SJCRH30 (cell line): ENCODE measurements at regions not wholly inside any gene's neighbourhood (a gene's known extent, or its start where the extent isn't known, plus 50 kb on each side); places are given as distances from the start of the nearest gene placed in this dataset.
"Not testable (repeated sequence)": the region's sequence is repeated elsewhere in the genome, so short reads cannot be mapped to it uniquely, and the experiment has no call there.

Source experiments
- DNase-seq, 2 experiments: peaks; one replicate each; pipeline ENCODE4 v3.0.0-alpha.2; 2015 to 2020
- H3K27ac ChIP-seq: fragments of 250-450 bp; sonication (Bioruptor Pico); 2 replicates; pipeline ENCODE4 v1.5.1; 2020; ENCODE audit warnings: mild to moderate bottlenecking, moderate library complexity
- H3K27me3 ChIP-seq: fragments of 250-450 bp; sonication (Bioruptor Pico); 2 replicates; pipeline ENCODE4 v1.5.1; 2020; ENCODE audit warnings: mild to moderate bottlenecking, moderate library complexity
- H3K36me3 ChIP-seq: fragments of 250-450 bp; sonication (Bioruptor Pico); 2 replicates; pipeline ENCODE4 v1.5.1; 2020; ENCODE audit warnings: mild to moderate bottlenecking, moderate library complexity
- H3K4me1 ChIP-seq: fragments of 250-450 bp; sonication (Bioruptor Pico); 2 replicates; pipeline ENCODE4 v1.5.1; 2020; ENCODE audit warnings: mild to moderate bottlenecking, moderate library complexity
- H3K4me3 ChIP-seq: fragments of 250-450 bp; sonication (Bioruptor Pico); 2 replicates; pipeline ENCODE4 v1.5.1; 2020; ENCODE audit warnings: mild to moderate bottlenecking, moderate library complexity
- H3K9me3 ChIP-seq: fragments of 250-450 bp; sonication (Bioruptor Pico); replicated peaks from 2 replicates; pipeline ENCODE4 v1.5.1; 2020; ENCODE audit warnings: mild to moderate bottlenecking, moderate library complexity

- H3K36me3 ChIP-seq: no peaks in the 10 kb centered on the region
- no peaks in the 10 kb centered on the region for H3K9me3 ChIP-seq
- H3K27me3 ChIP-seq: no peaks in the 10 kb centered on the region
- no peak overlapping the region for H3K27ac ChIP-seq
- DNase-seq: no peak
- H3K4me3 ChIP-seq: no peak overlapping the region
- H3K4me1 ChIP-seq: no peaks in the 10 kb centered on the region
These were observed 101.2 kb upstream of the SEC11C start for GRCh38 chr18:59038295-59039039.

- H3K9me3 ChIP-seq, H3K4me1 ChIP-seq, DNase-seq, H3K4me3 ChIP-seq, H3K27me3 ChIP-seq, H3K27ac ChIP-seq, H3K36me3 ChIP-seq: not testable (repeated sequence)
These were observed 100.7 kb upstream of the SEC11C start for GRCh38 chr18:59039040-59039320.

- Histone ChIP-seq H3K9me3 (no peaks in the 10 kb centered on the region), H3K36me3 (no peaks in the 10 kb centered on the region), H3K27ac (no peak overlapping the region), H3K4me1 (no peaks in the 10 kb centered on the region), H3K4me3 (no peak overlapping the region), H3K27me3 (no peaks in the 10 kb centered on the region)
- no peak for DNase-seq
These were observed 100.2 kb upstream of the SEC11C start for GRCh38 chr18:59039449-59039848.

GRCh38 chr18:59040770-59041148 is 98.9 kb upstream of the SEC11C start:
- Histone ChIP-seq H3K4me1 (no peaks in the 10 kb centered on the region), H3K36me3 (no peaks in the 10 kb centered on the region), H3K27me3 (no peaks in the 10 kb centered on the region), H3K9me3 (no peaks in the 10 kb centered on the region), H3K4me3 (no peak overlapping the region), H3K27ac (no peak overlapping the region)
- no peak for DNase-seq

- no peak overlapping the region for H3K27ac ChIP-seq
- no peaks in the 10 kb centered on the region for H3K36me3 ChIP-seq
- H3K9me3 ChIP-seq: no peaks in the 10 kb centered on the region
- H3K27me3 ChIP-seq: no peaks in the 10 kb centered on the region
- no peaks in the 10 kb centered on the region for H3K4me1 ChIP-seq
- no peak for DNase-seq
- no peak overlapping the region for H3K4me3 ChIP-seq
These were observed 98.4 kb upstream of the SEC11C start for GRCh38 chr18:59041296-59041695.

GRCh38 chr18:59041819-59042815 is 97.6 kb upstream of the SEC11C start:
- Histone ChIP-seq H3K9me3 (no peaks in the 10 kb centered on the region), H3K36me3 (no peaks in the 10 kb centered on the region), H3K27ac (no peak overlapping the region), H3K4me3 (no peak overlapping the region), H3K27me3 (no peaks in the 10 kb centered on the region), H3K4me1 (no peaks in the 10 kb centered on the region)
- DNase-seq: no peak

GRCh38 chr18:59044855-59045254 is 94.8 kb upstream of the SEC11C start:
- Histone ChIP-seq H3K36me3 (no peaks in the 10 kb centered on the region), H3K27ac (no peak overlapping the region), H3K9me3 (no peaks in the 10 kb centered on the region), H3K4me3 (no peak overlapping the region), H3K4me1 (no peaks in the 10 kb centered on the region), H3K27me3 (no peaks in the 10 kb centered on the region)
- DNase-seq: no peak

GRCh38 chr18:59047321-59048047 is 92.2 kb upstream of the SEC11C start:
- no peaks in the 10 kb centered on the region for H3K27me3 ChIP-seq
- no peaks in the 10 kb centered on the region for H3K4me1 ChIP-seq
- no peak overlapping the region for H3K4me3 ChIP-seq
- no peaks in the 10 kb centered on the region for H3K36me3 ChIP-seq
- H3K9me3 ChIP-seq: no peaks in the 10 kb centered on the region
- H3K27ac ChIP-seq: no peak overlapping the region
- DNase-seq: no peak

GRCh38 chr18:59048048-59048363 is 91.7 kb upstream of the SEC11C start:
- H3K4me3 ChIP-seq: no peak overlapping the region
- no peaks in the 10 kb centered on the region for H3K27me3 ChIP-seq
- no peak for DNase-seq
- no peak overlapping the region for H3K27ac ChIP-seq
- no peaks in the 10 kb centered on the region for H3K4me1 ChIP-seq
- no peaks in the 10 kb centered on the region for H3K9me3 ChIP-seq
- no peaks in the 10 kb centered on the region for H3K36me3 ChIP-seq

GRCh38 chr18:59048378-59048777 is 91.3 kb upstream of the SEC11C start:
- Histone ChIP-seq H3K27me3 (no peaks in the 10 kb centered on the region), H3K27ac (no peak overlapping the region), H3K4me1 (no peaks in the 10 kb centered on the region), H3K4me3 (no peak overlapping the region), H3K9me3 (no peaks in the 10 kb centered on the region), H3K36me3 (no peaks in the 10 kb centered on the region)
- DNase-seq: no peak

- no peaks in the 10 kb centered on the region for H3K27me3 ChIP-seq
- H3K4me1 ChIP-seq: no peaks in the 10 kb centered on the region
- DNase-seq: peak; percentile 27 to 32
- no peak overlapping the region for H3K4me3 ChIP-seq
- H3K27ac ChIP-seq: no peak overlapping the region
- no peaks in the 10 kb centered on the region for H3K36me3 ChIP-seq
- no peaks in the 10 kb centered on the region for H3K9me3 ChIP-seq
These were observed 89.7 kb upstream of the SEC11C start for GRCh38 chr18:59049721-59050660.

GRCh38 chr18:59050661-59051057 is 89.0 kb upstream of the SEC11C start:
- Histone ChIP-seq H3K4me1 (no peaks in the 10 kb centered on the region), H3K9me3 (no peaks in the 10 kb centered on the region), H3K4me3 (no peak overlapping the region), H3K27me3 (no peaks in the 10 kb centered on the region), H3K36me3 (no peaks in the 10 kb centered on the region), H3K27ac (no peak overlapping the region)
- DNase-seq: no peak

- Histone ChIP-seq H3K4me3 (no peak overlapping the region), H3K27ac (no peak overlapping the region), H3K9me3 (no peaks in the 10 kb centered on the region), H3K27me3 (no peaks in the 10 kb centered on the region), H3K36me3 (no peaks in the 10 kb centered on the region), H3K4me1 (no peaks in the 10 kb centered on the region)
- DNase-seq: no peak
These were observed 88.1 kb upstream of the SEC11C start for GRCh38 chr18:59051470-59052165.
